ENCODE measurements at regions not wholly inside any gene's neighbourhood (a gene's known extent, or its start where the extent isn't known, plus 50 kb on each side); places are given as distances from the start of the nearest gene placed in this dataset.

- DNase-seq (ENCODE audit: extremely low read depth in 1 of 2, low read depth in 1 of 2): no peak
Measured at GRCh38 chr12:93042684-93043083, 113.6 kb upstream of the EEA1 start.

DNA sequence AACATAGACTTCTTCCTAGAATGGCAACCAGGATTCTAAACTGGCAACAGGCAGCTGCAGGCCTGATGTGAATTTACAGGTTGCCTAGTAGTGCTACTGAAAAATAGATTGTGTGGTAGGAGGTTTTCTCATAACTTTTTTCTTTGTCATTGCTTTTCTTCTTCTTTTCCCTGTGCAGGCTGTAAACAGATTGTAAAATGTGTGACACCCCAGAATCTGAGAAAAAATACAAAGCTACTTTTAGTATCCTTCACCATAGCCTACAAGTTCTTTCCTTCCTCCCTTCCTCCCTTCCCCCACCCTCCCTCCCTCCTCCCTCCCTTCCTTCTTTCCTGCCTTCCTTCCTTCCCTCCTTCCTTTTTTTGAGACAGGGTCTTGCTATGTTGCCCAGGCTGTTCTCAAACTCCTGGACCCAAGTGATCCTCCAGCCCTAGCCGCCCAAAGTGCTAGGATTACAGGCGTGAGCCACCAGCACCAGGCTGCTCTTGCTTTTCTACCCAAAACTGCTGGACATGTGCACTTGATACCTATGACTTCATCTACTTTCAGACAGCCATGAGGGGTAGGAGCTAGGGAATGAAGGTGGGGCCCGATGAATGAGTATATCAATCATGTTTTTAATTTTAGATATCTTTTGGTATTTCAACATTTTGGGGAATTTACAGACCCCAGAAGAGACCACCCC, 114.2 kb upstream of the EEA1 start:
- no peak for DNase-seq (ENCODE audit: extremely low read depth in 1 of 2, low read depth in 1 of 2)

GRCh38 chr12:93043877-93044209, 114.7 kb upstream of the EEA1 start:
- no peak for DNase-seq (ENCODE audit: extremely low read depth in 1 of 2, low read depth in 1 of 2)

- no peak for DNase-seq (ENCODE audit: extremely low read depth in 1 of 2, low read depth in 1 of 2)
Measured at GRCh38 chr12:93047118-93047517, 118.0 kb upstream of the EEA1 start.

- no peak for DNase-seq (ENCODE audit: extremely low read depth in 1 of 2, low read depth in 1 of 2)
Measured at GRCh38 chr12:93048656-93049055, 119.6 kb upstream of the EEA1 start.

GRCh38 chr12:93050026-93050747, 121.1 kb upstream of the EEA1 start:
- DNase-seq (ENCODE audit: extremely low read depth in 1 of 2, low read depth in 1 of 2): no peak

DNA sequence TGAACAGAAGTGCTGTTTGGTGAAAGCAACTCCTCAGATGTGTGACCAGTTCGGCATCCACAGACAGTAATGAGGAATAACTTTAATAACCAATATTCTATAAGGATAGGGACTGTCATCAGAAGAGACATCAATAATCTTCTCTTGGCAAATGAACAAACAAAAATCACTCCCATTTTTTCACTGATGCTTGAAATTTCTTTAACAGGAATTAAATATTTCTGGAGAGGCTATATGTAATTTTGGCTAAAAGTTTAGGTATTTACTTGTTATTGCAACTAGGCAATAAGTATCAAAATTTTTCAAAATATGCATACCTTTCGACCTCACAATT, 121.6 kb upstream of the EEA1 start:
- DNase-seq (ENCODE audit: extremely low read depth in 1 of 2, low read depth in 1 of 2): no peak

DNA sequence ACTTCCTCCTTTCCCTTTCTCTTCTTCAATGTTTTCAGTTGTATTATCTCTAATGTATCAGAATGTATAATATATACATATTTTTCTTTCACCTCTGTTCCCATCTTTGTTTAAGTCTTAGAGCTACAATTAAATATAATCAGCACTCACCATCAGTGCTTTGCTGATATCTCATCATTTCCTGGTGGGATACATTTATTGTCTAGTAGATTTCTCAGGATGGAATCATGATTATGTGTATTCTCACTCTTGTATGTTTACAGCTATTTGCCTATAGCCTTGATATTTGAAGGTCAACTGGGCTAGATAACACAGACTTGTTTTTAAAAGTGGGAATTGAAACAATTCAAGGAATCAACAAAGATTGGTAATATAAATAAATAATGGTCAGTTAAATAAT, 124.9 kb upstream of the EEA1 start:
- no peak for DNase-seq (ENCODE audit: extremely low read depth in 1 of 2, low read depth in 1 of 2)

DNA sequence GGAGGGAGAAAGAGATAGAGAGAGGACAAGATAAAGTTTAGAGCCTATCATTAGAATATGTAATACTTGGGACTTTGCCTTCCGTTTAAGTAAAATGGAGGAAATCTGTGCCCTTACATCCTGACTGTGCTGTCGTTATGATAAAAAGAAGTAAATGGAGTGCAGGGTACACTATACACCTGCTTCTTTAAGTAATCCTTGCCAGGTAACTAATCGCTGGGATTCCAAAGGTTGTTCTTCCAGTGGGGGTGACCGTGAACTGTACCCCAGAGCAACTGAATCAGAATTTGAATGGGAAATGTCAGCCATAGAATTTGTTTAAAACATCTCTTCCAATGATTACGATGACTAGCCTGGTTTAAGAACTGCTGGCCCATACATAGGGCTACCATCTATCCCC, 126.1 kb upstream of the EEA1 start:
- DNase-seq (ENCODE audit: extremely low read depth in 1 of 2, low read depth in 1 of 2): no peak

DNA sequence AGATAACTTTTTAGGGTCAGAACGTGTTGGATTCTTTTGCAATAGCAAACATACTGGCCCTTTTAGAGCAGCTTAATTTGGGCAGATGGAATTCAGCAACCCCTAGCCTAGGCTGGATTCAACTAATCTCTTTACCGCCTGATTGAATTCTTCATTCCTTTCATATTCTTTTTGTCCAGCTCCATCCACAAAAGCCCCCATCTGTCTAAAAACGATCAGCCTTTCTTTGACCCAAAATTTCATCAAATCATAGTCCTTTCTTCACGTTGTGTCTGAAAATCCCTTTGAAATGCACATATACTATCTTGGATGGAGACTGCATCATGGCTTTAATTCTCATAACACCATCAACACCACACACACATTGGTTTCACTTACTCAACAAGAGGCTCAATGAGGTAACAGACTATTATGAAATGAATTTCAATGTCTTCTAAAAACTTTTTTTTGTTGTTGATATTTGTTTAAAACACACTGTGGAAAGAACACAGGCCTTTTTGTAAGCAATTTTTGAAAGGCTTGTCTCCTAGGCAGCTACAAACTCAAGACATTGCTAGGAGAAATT, 128.0 kb upstream of the EEA1 start:
- no peak for DNase-seq (ENCODE audit: extremely low read depth in 1 of 2, low read depth in 1 of 2)

DNA sequence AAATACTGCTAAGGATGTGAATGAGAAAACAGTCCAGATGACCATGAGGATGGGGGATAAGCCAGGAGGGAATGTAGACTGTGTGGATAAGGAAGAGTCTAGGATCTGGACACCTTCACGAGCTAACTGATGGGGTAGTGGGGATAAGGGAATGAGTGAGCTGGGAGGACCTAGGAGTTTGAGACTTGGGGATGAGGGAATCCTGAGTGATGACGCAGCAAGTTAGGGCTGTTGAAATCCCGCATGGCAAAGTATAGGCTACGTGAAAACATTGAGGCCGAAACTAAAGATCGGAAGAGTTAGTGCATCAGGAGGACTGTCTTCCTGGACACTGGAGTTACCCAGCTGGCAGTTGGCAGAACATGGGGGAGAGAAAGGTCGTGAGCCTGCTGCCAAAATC, 129.2 kb upstream of the EEA1 start:
- DNase-seq (ENCODE audit: extremely low read depth in 1 of 2, low read depth in 1 of 2): no peak

DNA sequence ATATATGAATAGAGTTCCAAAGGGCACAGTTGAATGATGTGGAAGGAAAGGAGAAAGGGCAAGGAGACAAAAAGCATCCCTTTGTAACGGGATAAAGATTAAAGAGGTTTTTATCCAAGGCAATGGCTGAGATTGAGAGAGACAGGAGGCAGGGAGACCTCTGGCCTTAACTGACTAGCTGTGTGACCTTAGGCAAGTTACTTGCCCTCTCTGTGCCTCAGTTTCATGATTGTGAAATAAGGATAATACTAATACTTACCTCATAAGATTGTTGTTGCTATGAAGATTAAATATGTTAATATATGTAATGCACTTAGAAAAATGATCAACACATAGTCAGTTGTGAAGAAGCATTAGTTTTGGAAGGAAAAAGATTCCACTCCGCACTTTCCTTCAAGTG, 130.2 kb upstream of the EEA1 start:
- DNase-seq (ENCODE audit: extremely low read depth in 1 of 2, low read depth in 1 of 2): no peak

- no peak for DNase-seq (ENCODE audit: extremely low read depth in 1 of 2, low read depth in 1 of 2)
Measured at GRCh38 chr12:93059925-93060665, 131.0 kb upstream of the EEA1 start.

GRCh38 chr12:93060666-93061472, 131.8 kb upstream of the EEA1 start:
- no peak for DNase-seq (ENCODE audit: extremely low read depth in 1 of 2, low read depth in 1 of 2)

DNA sequence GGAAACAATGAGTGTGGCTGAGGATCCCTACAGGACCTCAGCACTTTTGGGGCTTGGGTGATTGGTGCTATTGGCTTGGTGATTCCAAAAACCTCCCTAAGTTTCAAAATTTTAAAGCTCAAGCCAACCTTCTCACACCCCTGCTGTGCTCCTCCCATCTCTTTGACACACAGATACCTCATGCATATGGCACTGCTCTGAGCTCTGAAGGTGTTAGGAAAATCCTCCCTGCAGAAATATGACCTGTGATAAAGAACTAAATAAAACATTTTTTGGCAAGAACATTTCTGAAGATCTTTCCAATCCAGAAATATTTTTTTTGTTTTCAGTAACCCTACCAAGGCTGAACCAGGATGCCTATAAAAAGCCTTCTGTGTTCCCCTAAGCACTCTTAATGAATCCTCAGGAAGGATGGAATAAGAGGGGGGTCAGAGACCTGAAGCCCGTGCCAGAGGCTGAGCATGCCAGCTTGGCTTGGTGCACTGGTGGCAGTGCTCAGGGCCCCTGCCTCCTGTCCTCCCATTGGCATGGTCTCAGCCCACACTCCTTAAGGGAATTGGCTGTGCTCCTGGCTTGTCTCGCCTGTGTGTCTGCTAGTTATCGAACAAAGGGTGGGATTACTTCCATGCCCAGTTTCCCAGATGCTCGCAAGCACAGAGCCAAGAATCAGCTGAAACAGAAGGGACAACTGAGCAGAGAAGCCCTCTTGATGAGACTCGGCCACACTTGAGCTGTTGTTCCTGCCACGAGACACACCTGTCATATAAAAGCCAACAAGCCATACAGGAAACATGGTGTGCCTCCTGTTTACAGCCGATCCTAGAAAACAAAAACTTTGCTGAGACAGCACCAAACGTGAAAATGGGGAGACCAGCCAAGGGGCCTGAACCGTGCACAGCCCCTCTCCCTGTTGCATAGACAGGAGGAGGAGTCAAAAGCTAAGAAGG, 132.7 kb upstream of the EEA1 start:
- DNase-seq (ENCODE audit: extremely low read depth in 1 of 2, low read depth in 1 of 2): no peak

DNA sequence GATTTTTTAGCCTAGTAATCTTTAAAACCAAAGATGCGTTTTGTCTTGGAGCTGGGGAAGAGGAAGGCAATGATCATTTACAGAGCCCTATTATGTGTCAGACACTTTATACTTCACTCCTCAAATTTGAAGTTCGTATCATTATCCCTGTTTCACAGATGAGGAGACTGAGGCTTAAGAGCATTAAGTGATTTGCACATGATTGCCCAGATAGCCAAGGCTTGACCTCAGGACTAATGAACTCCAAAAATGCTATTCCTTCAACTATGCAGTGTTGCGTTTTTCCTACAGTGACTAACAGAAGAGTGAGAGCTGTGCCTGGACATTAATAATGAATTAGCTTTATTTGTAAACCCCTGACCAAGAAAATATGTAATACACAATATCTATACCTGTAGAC, 136.8 kb upstream of the EEA1 start:
- no peak for DNase-seq (ENCODE audit: extremely low read depth in 1 of 2, low read depth in 1 of 2)

DNA sequence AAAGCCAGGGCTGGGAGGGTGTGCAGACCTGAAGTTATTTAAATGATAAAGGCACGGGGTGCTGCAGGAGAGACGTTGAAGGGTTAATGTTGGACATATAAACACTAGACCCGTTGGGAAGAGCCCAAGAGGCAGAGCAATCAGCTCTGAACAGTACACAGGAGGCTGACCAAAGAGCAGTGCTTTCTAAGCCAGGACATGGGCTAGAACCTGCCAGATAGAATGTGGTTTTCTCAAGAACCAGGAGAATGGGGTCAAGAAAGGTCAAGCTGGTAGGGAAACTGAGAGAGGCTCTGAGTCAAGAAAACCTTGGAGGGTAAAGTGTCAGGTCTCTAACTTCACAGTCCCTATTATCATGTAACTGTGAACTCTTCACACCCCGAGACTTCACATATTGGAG, 143.2 kb upstream of the EEA1 start:
- no peak for DNase-seq (ENCODE audit: extremely low read depth in 1 of 2, low read depth in 1 of 2)

- DNase-seq (ENCODE audit: extremely low read depth in 1 of 2, low read depth in 1 of 2): no peak
Measured at GRCh38 chr12:93073324-93073723, 144.2 kb upstream of the EEA1 start.

- no peak for DNase-seq (ENCODE audit: extremely low read depth in 1 of 2, low read depth in 1 of 2)
Measured at GRCh38 chr12:93078059-93078458, 149.0 kb upstream of the EEA1 start.

DNA sequence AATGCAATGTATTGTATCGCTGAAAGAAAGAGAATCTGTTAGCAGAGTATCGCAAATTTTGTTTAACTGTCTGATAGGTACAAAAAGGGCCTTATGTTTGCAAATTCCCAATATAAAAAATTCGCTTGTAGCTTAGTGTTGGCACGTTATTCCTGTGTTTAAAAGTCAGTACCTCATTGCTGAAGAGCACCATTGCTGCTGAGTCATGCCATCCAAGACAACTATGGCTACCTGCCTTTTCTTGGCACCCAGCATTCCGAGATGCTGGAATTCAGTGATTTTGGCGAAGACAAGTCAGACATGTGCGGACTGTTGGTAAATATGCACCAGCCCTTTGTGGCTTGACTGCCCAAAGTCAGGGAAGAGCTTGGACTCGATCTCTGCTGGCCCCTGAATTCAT, 149.5 kb upstream of the EEA1 start:
- DNase-seq (ENCODE audit: extremely low read depth in 1 of 2, low read depth in 1 of 2): no peak
